ENCODE measurements at regions not wholly inside any gene's neighbourhood (a gene's known extent, or its start where the extent isn't known, plus 50 kb on each side); places are given as distances from the start of the nearest gene placed in this dataset.

DNA sequence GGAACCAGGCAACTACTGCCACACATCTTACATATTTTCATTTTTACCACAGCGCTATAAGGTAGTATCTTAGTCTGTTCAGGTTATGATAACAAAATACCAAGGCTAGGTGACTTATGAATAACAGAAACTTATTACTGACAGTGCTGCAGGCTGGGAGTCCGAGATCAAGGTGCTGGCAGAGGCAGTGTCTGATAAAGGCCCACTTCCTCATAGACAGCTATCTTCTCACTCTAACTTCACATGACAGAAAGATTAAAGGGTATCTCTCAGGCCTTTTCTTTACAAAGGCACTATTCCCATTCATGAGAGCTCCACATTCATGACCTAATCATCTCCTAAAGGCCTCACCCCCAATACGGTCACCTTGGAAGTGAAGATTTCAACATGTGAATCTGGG, 59.8 kb upstream of the MDM1 start:
- no peaks in the 10 kb centered on the region for H3K4me1 ChIP-seq (ENCODE audit: control insufficient read depth, extremely low read depth, insufficient read depth, low read length)
- dilution Hi-C loops (cut with MboI; ENCODE audit: extremely low pct_ligation_motif_present, low sequenced_read_pairs), result no loop called here

DNA sequence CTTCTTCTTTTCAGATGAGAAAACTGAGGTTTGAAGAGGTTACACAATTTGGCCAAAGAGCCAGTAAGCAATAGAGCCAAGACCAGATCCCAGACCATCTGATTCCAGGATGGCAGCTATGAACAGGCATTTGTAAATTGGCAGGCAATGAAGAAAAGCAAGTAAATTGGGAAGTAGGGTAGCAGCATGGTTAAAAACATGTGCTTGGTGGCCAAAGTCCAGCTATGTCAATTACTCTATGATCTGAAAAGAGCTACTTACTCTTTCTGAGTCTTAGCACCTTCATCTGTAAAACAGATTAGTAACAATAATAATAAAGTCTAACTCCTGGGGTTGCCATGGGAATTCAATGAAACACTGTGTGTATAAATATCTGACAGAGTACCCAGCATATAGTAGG, 60.2 kb upstream of the MDM1 start:
- DNase-seq (ENCODE audit: low read depth, low spot score) (no peak), FAIRE-seq (no peak)
- Histone ChIP-seq H3K27ac (ENCODE audit: control insufficient read depth, insufficient read depth, low read length) (no peak overlapping the region), H3K4me2 (ENCODE audit: control insufficient read depth, extremely low read depth, insufficient read depth, low read depth, low read length) (no peak overlapping the region), H3K4me1 (ENCODE audit: control insufficient read depth, extremely low read depth, insufficient read depth, low read length) (no peaks in the 10 kb centered on the region), H2AFZ (ENCODE audit: control insufficient read depth, low read length) (no peak overlapping the region), H3K36me3 (ENCODE audit: control insufficient read depth in 2 of 2, extremely low read depth in 1 of 2, insufficient read depth in 2 of 2, low read length in 2 of 2) (no peaks in the 10 kb centered on the region), H3K4me3 (ENCODE audit: control insufficient read depth in 2 of 3, extremely low read depth in 1 of 3, insufficient read depth in 2 of 3, low read depth in 1 of 3, low read length in 3 of 3) (no peak overlapping the region), H4K20me1 (ENCODE audit: control insufficient read depth, extremely low read depth, insufficient read depth, low read length) (no peaks in the 10 kb centered on the region), H3K27me3 (ENCODE audit: control insufficient read depth, extremely low read depth, insufficient read depth, low read length) (no peaks in the 10 kb centered on the region), H3K79me2 (ENCODE audit: control insufficient read depth, insufficient read depth, low read length) (no peaks in the 10 kb centered on the region), H3K9me1 (ENCODE audit: control insufficient read depth, extremely low read depth, insufficient read depth, low read length) (no peaks in the 10 kb centered on the region), H3K9me3 (ENCODE audit: control insufficient read depth, low read depth, low read length) (peaks cover 2% of the 10 kb centered on the region), H3K9ac (ENCODE audit: control insufficient read depth, extremely low read depth, insufficient read depth, low read length) (no peak overlapping the region)
- dilution Hi-C loops (cut with MboI; ENCODE audit: extremely low pct_ligation_motif_present, low sequenced_read_pairs), result no loop called here
- no peak for TF ChIP-seq EZH2 (IDR thresholded peaks at IDR 0.05; ENCODE audit: low read length)
- TF ChIP-seq, protein P1, sequence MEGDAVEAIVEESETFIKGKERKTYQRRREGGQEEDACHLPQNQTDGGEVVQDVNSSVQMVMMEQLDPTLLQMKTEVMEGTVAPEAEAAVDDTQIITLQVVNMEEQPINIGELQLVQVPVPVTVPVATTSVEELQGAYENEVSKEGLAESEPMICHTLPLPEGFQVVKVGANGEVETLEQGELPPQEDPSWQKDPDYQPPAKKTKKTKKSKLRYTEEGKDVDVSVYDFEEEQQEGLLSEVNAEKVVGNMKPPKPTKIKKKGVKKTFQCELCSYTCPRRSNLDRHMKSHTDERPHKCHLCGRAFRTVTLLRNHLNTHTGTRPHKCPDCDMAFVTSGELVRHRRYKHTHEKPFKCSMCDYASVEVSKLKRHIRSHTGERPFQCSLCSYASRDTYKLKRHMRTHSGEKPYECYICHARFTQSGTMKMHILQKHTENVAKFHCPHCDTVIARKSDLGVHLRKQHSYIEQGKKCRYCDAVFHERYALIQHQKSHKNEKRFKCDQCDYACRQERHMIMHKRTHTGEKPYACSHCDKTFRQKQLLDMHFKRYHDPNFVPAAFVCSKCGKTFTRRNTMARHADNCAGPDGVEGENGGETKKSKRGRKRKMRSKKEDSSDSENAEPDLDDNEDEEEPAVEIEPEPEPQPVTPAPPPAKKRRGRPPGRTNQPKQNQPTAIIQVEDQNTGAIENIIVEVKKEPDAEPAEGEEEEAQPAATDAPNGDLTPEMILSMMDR (optimal IDR thresholded peaks at IDR 0.05 in 1 of 3, IDR thresholded peaks at IDR 0.05 in 1 of 3, conservative IDR thresholded peaks at IDR 0.05 in 1 of 3; ENCODE audit: extremely low read depth in 1 of 3, insufficient read depth in 2 of 3, low read length in 3 of 3), result no peak

More for the DNA sequence above, 59.8 kb upstream of the MDM1 start:
- no peak overlapping the region for H3K4me3 ChIP-seq (ENCODE audit: control insufficient read depth in 2 of 3, extremely low read depth in 1 of 3, insufficient read depth in 2 of 3, low read depth in 1 of 3, low read length in 3 of 3)
- no peaks in the 10 kb centered on the region for H3K9me1 ChIP-seq (ENCODE audit: control insufficient read depth, extremely low read depth, insufficient read depth, low read length)
- no peaks in the 10 kb centered on the region for H3K79me2 ChIP-seq (ENCODE audit: control insufficient read depth, insufficient read depth, low read length)
- H3K9ac ChIP-seq (ENCODE audit: control insufficient read depth, extremely low read depth, insufficient read depth, low read length), result no peak overlapping the region
- H3K36me3 ChIP-seq (ENCODE audit: control insufficient read depth in 2 of 2, extremely low read depth in 1 of 2, insufficient read depth in 2 of 2, low read length in 2 of 2), result no peaks in the 10 kb centered on the region
- no peak for FAIRE-seq
- H2AFZ ChIP-seq (ENCODE audit: control insufficient read depth, low read length), result no peak overlapping the region
- no peak for DNase-seq (ENCODE audit: low read depth, low spot score)
- H3K4me2 ChIP-seq (ENCODE audit: control insufficient read depth, extremely low read depth, insufficient read depth, low read depth, low read length), result no peak overlapping the region
- no peak overlapping the region for H3K27ac ChIP-seq (ENCODE audit: control insufficient read depth, insufficient read depth, low read length)
- TF ChIP-seq, protein P1 (optimal IDR thresholded peaks at IDR 0.05 in 1 of 3, IDR thresholded peaks at IDR 0.05 in 1 of 3, conservative IDR thresholded peaks at IDR 0.05 in 1 of 3; ENCODE audit: extremely low read depth in 1 of 3, insufficient read depth in 2 of 3, low read length in 3 of 3), result no peak
- TF ChIP-seq EZH2 (IDR thresholded peaks at IDR 0.05; ENCODE audit: low read length), result no peak
- H3K27me3 ChIP-seq (ENCODE audit: control insufficient read depth, extremely low read depth, insufficient read depth, low read length), result no peaks in the 10 kb centered on the region
- H4K20me1 ChIP-seq (ENCODE audit: control insufficient read depth, extremely low read depth, insufficient read depth, low read length), result no peaks in the 10 kb centered on the region
- H3K9me3 ChIP-seq (ENCODE audit: control insufficient read depth, low read depth, low read length), result peaks cover 2% of the 10 kb centered on the region

All from keratinocyte (primary cell).